ENCODE measurements at regions not wholly inside any gene's neighbourhood (a gene's known extent, or its start where the extent isn't known, plus 50 kb on each side); places are given as distances from the start of the nearest gene placed in this dataset.

DNA sequence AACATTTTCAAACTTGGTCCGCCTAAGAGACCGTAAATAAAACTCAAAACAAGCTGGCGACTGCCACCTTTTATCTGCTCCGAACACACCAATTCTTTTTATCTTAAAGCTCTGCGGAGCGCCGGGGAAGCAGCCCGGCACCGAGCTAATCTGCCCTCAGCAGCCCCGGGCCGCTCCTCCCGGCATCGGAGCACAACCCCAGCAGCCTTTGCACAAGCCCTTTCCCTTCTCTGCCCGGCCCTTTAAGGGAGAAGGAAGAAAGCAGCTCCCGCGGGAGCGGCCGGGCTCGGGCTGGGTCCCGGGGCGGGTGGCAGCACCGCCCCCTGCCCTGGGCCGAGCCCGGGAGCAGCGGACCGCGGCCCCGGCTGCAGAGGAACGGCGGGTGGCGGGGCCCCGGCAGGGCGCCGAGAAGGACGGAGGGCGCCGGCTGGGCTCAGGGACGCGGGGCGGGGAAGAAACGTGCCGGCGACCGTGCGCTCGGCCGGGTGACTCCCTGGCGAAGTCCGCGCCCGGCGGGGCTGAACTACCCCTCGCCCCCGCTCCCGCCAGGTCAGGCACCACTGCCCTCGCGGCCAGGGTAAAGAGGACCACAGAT, 133.6 kb upstream of the C11orf58 start:
- TF ChIP-seq CTCF (IDR thresholded peaks at IDR 0.05) (no peak), EZH2 (IDR thresholded peaks at IDR 0.05; ENCODE audit: borderline replicate concordance, insufficient read depth, low read depth, low read length, poor library complexity, severe bottlenecking) (peak; percentile 51)
